ENCODE measurements at regions not wholly inside any gene's neighbourhood (a gene's known extent, or its start where the extent isn't known, plus 50 kb on each side); places are given as distances from the start of the nearest gene placed in this dataset.

DNA sequence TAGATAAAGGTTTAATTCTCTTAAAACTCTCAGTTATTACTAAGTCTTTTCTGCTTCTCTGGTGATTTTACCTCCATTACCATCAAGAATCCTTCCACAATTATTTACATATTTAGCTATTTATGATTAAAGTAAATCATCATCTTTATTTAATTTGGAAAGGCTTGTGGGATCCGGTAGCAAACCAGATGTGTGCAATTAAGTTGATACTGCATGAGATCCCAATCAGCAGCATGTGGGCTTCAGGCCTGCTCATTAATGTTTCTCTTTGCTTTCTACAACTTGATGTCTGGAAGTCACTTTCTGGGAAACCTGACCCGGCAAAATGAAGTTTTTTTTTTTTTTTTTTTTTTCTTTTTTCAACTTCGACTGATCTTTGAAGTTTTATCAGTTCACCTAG lies 558.4 kb upstream of the ANO5 start:
- TF ChIP-seq, protein P1, sequence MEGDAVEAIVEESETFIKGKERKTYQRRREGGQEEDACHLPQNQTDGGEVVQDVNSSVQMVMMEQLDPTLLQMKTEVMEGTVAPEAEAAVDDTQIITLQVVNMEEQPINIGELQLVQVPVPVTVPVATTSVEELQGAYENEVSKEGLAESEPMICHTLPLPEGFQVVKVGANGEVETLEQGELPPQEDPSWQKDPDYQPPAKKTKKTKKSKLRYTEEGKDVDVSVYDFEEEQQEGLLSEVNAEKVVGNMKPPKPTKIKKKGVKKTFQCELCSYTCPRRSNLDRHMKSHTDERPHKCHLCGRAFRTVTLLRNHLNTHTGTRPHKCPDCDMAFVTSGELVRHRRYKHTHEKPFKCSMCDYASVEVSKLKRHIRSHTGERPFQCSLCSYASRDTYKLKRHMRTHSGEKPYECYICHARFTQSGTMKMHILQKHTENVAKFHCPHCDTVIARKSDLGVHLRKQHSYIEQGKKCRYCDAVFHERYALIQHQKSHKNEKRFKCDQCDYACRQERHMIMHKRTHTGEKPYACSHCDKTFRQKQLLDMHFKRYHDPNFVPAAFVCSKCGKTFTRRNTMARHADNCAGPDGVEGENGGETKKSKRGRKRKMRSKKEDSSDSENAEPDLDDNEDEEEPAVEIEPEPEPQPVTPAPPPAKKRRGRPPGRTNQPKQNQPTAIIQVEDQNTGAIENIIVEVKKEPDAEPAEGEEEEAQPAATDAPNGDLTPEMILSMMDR (IDR thresholded peaks at IDR 0.05; ENCODE audit: unreplicated experiment) = no peak
- H3K4me3 Mint-ChIP-seq (ENCODE audit: unreplicated experiment) = no peak overlapping the region
- peaks cover 38% of the 10 kb centered on the region for H3K9me3 Mint-ChIP-seq (ENCODE audit: unreplicated experiment)
- BruUV-seq (replicated peaks) = no TSS peak
- no peaks in the 10 kb centered on the region for H3K36me3 Mint-ChIP-seq (ENCODE audit: insufficient read depth, unreplicated experiment)
- POLR2A ChIA-PET = no interaction called here
- no peak overlapping the region for H3K27ac Mint-ChIP-seq (ENCODE audit: low read depth, unreplicated experiment)
- CTCF ChIA-PET = no interaction called here
- H3K27me3 Mint-ChIP-seq (ENCODE audit: insufficient read depth, unreplicated experiment) = no peaks in the 10 kb centered on the region
- DNase-seq (ENCODE audit: unreplicated experiment) = no peak
- no peaks in the 10 kb centered on the region for H3K4me1 Mint-ChIP-seq (ENCODE audit: insufficient read depth, unreplicated experiment)
- intact Hi-C loops (cut with micrococcal nuclease) = no loop called here

DNA sequence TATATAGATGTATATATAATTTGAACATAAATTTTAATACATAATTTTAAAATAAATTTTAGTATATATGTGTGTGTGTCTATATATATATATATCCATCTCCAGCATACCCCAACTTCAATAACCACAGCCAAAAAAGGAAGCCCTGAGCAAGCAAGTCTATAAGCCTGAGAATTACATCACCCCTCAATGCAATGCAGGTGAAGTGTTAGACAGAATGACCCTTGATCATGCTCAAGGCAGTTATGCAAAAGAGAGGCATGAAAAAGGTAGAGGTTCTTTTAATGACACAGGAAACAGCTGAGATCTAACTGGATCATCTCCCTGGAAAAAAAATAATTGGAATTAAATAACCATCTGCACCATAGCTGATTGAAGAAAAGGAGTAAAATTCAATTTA lies 557.9 kb upstream of the ANO5 start:
- Mint-ChIP-seq H3K27ac (ENCODE audit: low read depth, unreplicated experiment) (no peak overlapping the region), H3K27me3 (ENCODE audit: insufficient read depth, unreplicated experiment) (no peaks in the 10 kb centered on the region), H3K36me3 (ENCODE audit: insufficient read depth, unreplicated experiment) (no peaks in the 10 kb centered on the region), H3K4me1 (ENCODE audit: insufficient read depth, unreplicated experiment) (no peaks in the 10 kb centered on the region), H3K9me3 (ENCODE audit: unreplicated experiment) (peaks cover 38% of the 10 kb centered on the region), H3K4me3 (ENCODE audit: unreplicated experiment) (no peak overlapping the region)
- ChIA-PET POLR2A (no interaction called here), CTCF (no interaction called here)
- no peak for DNase-seq (ENCODE audit: unreplicated experiment)
- BruUV-seq (replicated peaks) = no TSS peak
- intact Hi-C loops (cut with micrococcal nuclease) = no loop called here
- TF ChIP-seq, protein P1 (IDR thresholded peaks at IDR 0.05; ENCODE audit: unreplicated experiment) = no peak

- Mint-ChIP-seq H3K4me1 (ENCODE audit: insufficient read depth, unreplicated experiment) (no peaks in the 10 kb centered on the region), H3K27me3 (ENCODE audit: insufficient read depth, unreplicated experiment) (no peaks in the 10 kb centered on the region), H3K36me3 (ENCODE audit: insufficient read depth, unreplicated experiment) (no peaks in the 10 kb centered on the region), H3K9me3 (ENCODE audit: unreplicated experiment) (peaks cover 33% of the 10 kb centered on the region), H3K4me3 (ENCODE audit: unreplicated experiment) (no peak overlapping the region), H3K27ac (ENCODE audit: low read depth, unreplicated experiment) (no peak overlapping the region)
- TF ChIP-seq, protein P1 (IDR thresholded peaks at IDR 0.05; ENCODE audit: unreplicated experiment) = no peak
- CTCF ChIA-PET = no interaction called here
- POLR2A ChIA-PET = no interaction called here
- no peak for DNase-seq (ENCODE audit: unreplicated experiment)
- intact Hi-C loops (cut with micrococcal nuclease) = no loop called here
- no TSS peak for BruUV-seq (replicated peaks)
Measured at GRCh38 chr11:21635394-21636145, 557.3 kb upstream of the ANO5 start.

GRCh38 chr11:21636561-21636960 lies 556.3 kb upstream of the ANO5 start:
- peaks cover 30% of the 10 kb centered on the region for H3K9me3 Mint-ChIP-seq (ENCODE audit: unreplicated experiment)
- TF ChIP-seq, protein P1 (IDR thresholded peaks at IDR 0.05; ENCODE audit: unreplicated experiment) = no peak
- no peak overlapping the region for H3K4me3 Mint-ChIP-seq (ENCODE audit: unreplicated experiment)
- intact Hi-C loops (cut with micrococcal nuclease) = no loop called here
- POLR2A ChIA-PET = no interaction called here
- H3K36me3 Mint-ChIP-seq (ENCODE audit: insufficient read depth, unreplicated experiment) = no peaks in the 10 kb centered on the region
- DNase-seq (ENCODE audit: unreplicated experiment) = no peak
- BruUV-seq (replicated peaks) = no TSS peak
- H3K27me3 Mint-ChIP-seq (ENCODE audit: insufficient read depth, unreplicated experiment) = no peaks in the 10 kb centered on the region
- CTCF ChIA-PET = interaction anchor here (0.6 kb wide), 1 partner anchor 26 kb away, joined by 3 read pairs; no protein-coding TSS in a partner anchor
- H3K27ac Mint-ChIP-seq (ENCODE audit: low read depth, unreplicated experiment) = no peak overlapping the region
- no peaks in the 10 kb centered on the region for H3K4me1 Mint-ChIP-seq (ENCODE audit: insufficient read depth, unreplicated experiment)
